ENCODE measurements at regions not wholly inside any gene's neighbourhood (a gene's known extent, or its start where the extent isn't known, plus 50 kb on each side); places are given as distances from the start of the nearest gene placed in this dataset.

GRCh38 chr12:82047446-82047845, 288.3 kb upstream of the PPFIA2 start:
- ChIA-PET POLR2A (no interaction called here), CTCF (no interaction called here)
- no peaks in the 10 kb centered on the region for H3K9me3 ChIP-seq (ENCODE audit: control insufficient read depth, insufficient read depth, low read depth, low read length)
- H3K27me3 ChIP-seq (ENCODE audit: control insufficient read depth, insufficient read depth, low read length), result no peaks in the 10 kb centered on the region
- H3K36me3 ChIP-seq (ENCODE audit: control insufficient read depth, insufficient read depth, low read length), result no peaks in the 10 kb centered on the region
- intact Hi-C loops (cut with micrococcal nuclease; ENCODE audit: unreplicated experiment) (no loop called here), in situ Hi-C loops (cut with HindIII; ENCODE audit: low pct_unique_long_range_greater_than_20kb, low sequenced_read_pairs) (no loop called here)
- no peak overlapping the region for H3K27ac ChIP-seq (ENCODE audit: low read length)
- H3K4me3 ChIP-seq (ENCODE audit: low read depth in 2 of 2, low read length in 2 of 2), result no peak overlapping the region
- H3K4me1 ChIP-seq (ENCODE audit: control insufficient read depth, insufficient read depth, low read length), result no peaks in the 10 kb centered on the region
- ATAC-seq (no peak), DNase-seq (ENCODE audit: low read depth, low spot score) (no peak)
- TF ChIP-seq TCF7L2 (IDR thresholded peaks at IDR 0.05; ENCODE audit: low read depth, low read length) (no peak), REST (IDR thresholded peaks at IDR 0.05; ENCODE audit: insufficient read depth in 1 of 2, low read depth in 2 of 2, low read length in 1 of 2) (no peak), SIN3A (IDR thresholded peaks at IDR 0.05; ENCODE audit: borderline replicate concordance, insufficient read depth, low read depth, low read length) (no peak), CTCF (IDR thresholded peaks at IDR 0.05) (no peak), POLR2AphosphoS5 (IDR thresholded peaks at IDR 0.05; ENCODE audit: low read depth, low read length) (no peak)
- BruUV-seq (replicated peaks), result no TSS peak

- DNase-seq (ENCODE audit: low read depth, low spot score) (no peak), ATAC-seq (no peak)
- Histone ChIP-seq H3K27ac (ENCODE audit: low read length) (no peak overlapping the region), H3K36me3 (ENCODE audit: control insufficient read depth, insufficient read depth, low read length) (no peaks in the 10 kb centered on the region), H3K4me1 (ENCODE audit: control insufficient read depth, insufficient read depth, low read length) (no peaks in the 10 kb centered on the region), H3K9me3 (ENCODE audit: control insufficient read depth, insufficient read depth, low read depth, low read length) (no peaks in the 10 kb centered on the region), H3K27me3 (ENCODE audit: control insufficient read depth, insufficient read depth, low read length) (no peaks in the 10 kb centered on the region), H3K4me3 (ENCODE audit: low read depth in 2 of 2, low read length in 2 of 2) (no peak overlapping the region)
- no TSS peak for BruUV-seq (replicated peaks)
- CTCF ChIA-PET, result no interaction called here
- intact Hi-C loops (cut with micrococcal nuclease; ENCODE audit: unreplicated experiment) (no loop called here), in situ Hi-C loops (cut with HindIII; ENCODE audit: low pct_unique_long_range_greater_than_20kb, low sequenced_read_pairs) (no loop called here)
- POLR2A ChIA-PET, result no interaction called here
- no peak for TF ChIP-seq POLR2AphosphoS5 (IDR thresholded peaks at IDR 0.05; ENCODE audit: low read depth, low read length)
- no peak for TF ChIP-seq CTCF (IDR thresholded peaks at IDR 0.05)
- TF ChIP-seq SIN3A (IDR thresholded peaks at IDR 0.05; ENCODE audit: borderline replicate concordance, insufficient read depth, low read depth, low read length), result no peak
- TF ChIP-seq TCF7L2 (IDR thresholded peaks at IDR 0.05; ENCODE audit: low read depth, low read length), result no peak
- no peak for TF ChIP-seq REST (IDR thresholded peaks at IDR 0.05; ENCODE audit: insufficient read depth in 1 of 2, low read depth in 2 of 2, low read length in 1 of 2)
Measured at GRCh38 chr12:82040987-82041743, 282.0 kb upstream of the PPFIA2 start.
